Mucosa of rectum (tissue), 2 donors: ENCODE measurements at regions not wholly inside any gene's neighbourhood (a gene's known extent, or its start where the extent isn't known, plus 50 kb on each side); places are given as distances from the start of the nearest gene placed in this dataset.
"Not testable (repeated sequence)": the region's sequence is repeated elsewhere in the genome, so short reads cannot be mapped to it uniquely, and the experiment has no call there.

ENCODE experiments used
- H3K27ac ChIP-seq, 2 donors: one replicate each; pipeline ENCODE4 v1.7.0; 2013; ENCODE audit warnings: inconsistent platforms in 2 of 2, low read depth in 2 of 2, low read length in 2 of 2
- H3K27me3 ChIP-seq, 2 donors: one replicate each; pipeline ENCODE4 v1.7.0; 2013; ENCODE audit warnings: low read length in 2 of 2; ENCODE audit not compliant: control insufficient read depth in 2 of 2, insufficient read depth in 2 of 2
- H3K36me3 ChIP-seq, 2 donors: one replicate each; pipeline ENCODE4 v1.7.0; 2013; ENCODE audit warnings: low read length in 2 of 2; ENCODE audit not compliant: control insufficient read depth in 2 of 2, insufficient read depth in 2 of 2
- H3K4me1 ChIP-seq, 2 donors: one replicate each; pipeline ENCODE4 v1.7.0; 2013; ENCODE audit warnings: low read length in 2 of 2, mild to moderate bottlenecking in 1 of 2; ENCODE audit not compliant: control insufficient read depth in 2 of 2, insufficient read depth in 2 of 2
- H3K4me3 ChIP-seq, 2 donors: one replicate each; pipeline ENCODE4 v1.7.0; 2013; ENCODE audit warnings: low read length in 2 of 2
- H3K9ac ChIP-seq, 2 donors: one replicate each; pipeline ENCODE4 v1.7.0; 2013; ENCODE audit warnings: low read length in 2 of 2, low read depth in 1 of 2, mild to moderate bottlenecking in 1 of 2
- H3K9me3 ChIP-seq, 2 donors: one replicate each; pipeline ENCODE4 v1.7.0; 2013; ENCODE audit warnings: low read length in 2 of 2; ENCODE audit not compliant: control insufficient read depth in 2 of 2
- donor health status: healthy.
- donor health status: Normal muscosa, but diverticular disease.

GRCh38 chr20:63134711-63135361 lies 81.1 kb downstream of the YTHDF1 start:
- H3K9me3 ChIP-seq, H3K4me1 ChIP-seq, H3K27me3 ChIP-seq, H3K27ac ChIP-seq, H3K4me3 ChIP-seq, H3K9ac ChIP-seq, H3K36me3 ChIP-seq: not testable (repeated sequence)

- H3K27ac ChIP-seq: no peak overlapping the region
- peaks cover 0 to 3% of the 10 kb centered on the region in 2 donors for H3K27me3 ChIP-seq
Observed at GRCh38 chr20:63134201-63134612, 81.7 kb downstream of the YTHDF1 start.

GRCh38 chr20:63133481-63134091 lies 82.3 kb downstream of the YTHDF1 start:
- Histone ChIP-seq H3K27me3 (peaks cover 0 to under 1% of the 10 kb centered on the region in 2 donors), H3K9ac (no peak overlapping the region), H3K4me3 (no peak overlapping the region), H3K9me3 (no peaks in the 10 kb centered on the region), H3K27ac (no peak overlapping the region), H3K4me1 (no peaks in the 10 kb centered on the region), H3K36me3 (no peaks in the 10 kb centered on the region)

More at GRCh38 chr20:63134201-63134612, 81.7 kb downstream of the YTHDF1 start:
- Histone ChIP-seq H3K9ac (no peak overlapping the region), H3K9me3 (no peaks in the 10 kb centered on the region), H3K4me1 (no peaks in the 10 kb centered on the region), H3K4me3 (no peak overlapping the region), H3K36me3 (no peaks in the 10 kb centered on the region)

GRCh38 chr20:63132715-63133471 lies 83.0 kb downstream of the YTHDF1 start:
- Histone ChIP-seq H3K9me3 (no peaks in the 10 kb centered on the region), H3K27me3 (no peaks in the 10 kb centered on the region), H3K9ac (no peak overlapping the region), H3K4me3 (no peak overlapping the region), H3K36me3 (no peaks in the 10 kb centered on the region), H3K4me1 (no peaks in the 10 kb centered on the region), H3K27ac (no peak overlapping the region)

- Histone ChIP-seq H3K36me3 (no peaks in the 10 kb centered on the region), H3K27me3 (no peaks in the 10 kb centered on the region), H3K4me3 (no peak overlapping the region), H3K27ac (no peak overlapping the region), H3K9me3 (no peaks in the 10 kb centered on the region), H3K9ac (no peak overlapping the region), H3K4me1 (no peaks in the 10 kb centered on the region)
Observed at GRCh38 chr20:63132131-63132714, 83.7 kb downstream of the YTHDF1 start.

GRCh38 chr20:63130658-63131577 lies 85.0 kb downstream of the YTHDF1 start:
- no peak overlapping the region for H3K27ac ChIP-seq
- no peak overlapping the region for H3K4me3 ChIP-seq
- no peaks in the 10 kb centered on the region for H3K36me3 ChIP-seq
- H3K4me1 ChIP-seq: no peaks in the 10 kb centered on the region
- H3K9ac ChIP-seq: no peak overlapping the region
- peaks cover 0 to 2% of the 10 kb centered on the region in 2 donors for H3K27me3 ChIP-seq
- no peaks in the 10 kb centered on the region for H3K9me3 ChIP-seq

GRCh38 chr20:63129991-63130657 lies 85.8 kb downstream of the YTHDF1 start:
- Histone ChIP-seq H3K4me1 (no peaks in the 10 kb centered on the region), H3K36me3 (no peaks in the 10 kb centered on the region), H3K27ac (no peak overlapping the region), H3K4me3 (no peak overlapping the region), H3K9me3 (no peaks in the 10 kb centered on the region), H3K9ac (no peak overlapping the region), H3K27me3 (peaks cover 0 to 2% of the 10 kb centered on the region in 2 donors)

GRCh38 chr20:63129376-63129965 lies 86.5 kb downstream of the YTHDF1 start:
- no peaks in the 10 kb centered on the region for H3K36me3 ChIP-seq
- no peak overlapping the region for H3K9ac ChIP-seq
- no peaks in the 10 kb centered on the region for H3K4me1 ChIP-seq
- no peak overlapping the region for H3K27ac ChIP-seq
- peaks cover 0 to 2% of the 10 kb centered on the region in 2 donors for H3K27me3 ChIP-seq
- H3K9me3 ChIP-seq: no peaks in the 10 kb centered on the region
- no peak overlapping the region for H3K4me3 ChIP-seq

GRCh38 chr20:63128956-63129355 lies 87.0 kb downstream of the YTHDF1 start:
- H3K4me1 ChIP-seq: no peaks in the 10 kb centered on the region
- no peak overlapping the region for H3K9ac ChIP-seq
- H3K27me3 ChIP-seq: peaks cover 0 to 2% of the 10 kb centered on the region in 2 donors
- no peaks in the 10 kb centered on the region for H3K9me3 ChIP-seq
- H3K4me3 ChIP-seq: no peak overlapping the region
- no peaks in the 10 kb centered on the region for H3K36me3 ChIP-seq
- H3K27ac ChIP-seq: no peak overlapping the region
